ENCODE measurements at regions not wholly inside any gene's neighbourhood (a gene's known extent, or its start where the extent isn't known, plus 50 kb on each side); places are given as distances from the start of the nearest gene placed in this dataset.

GRCh38 chr21:32096411-32096810, 182.4 kb downstream of the MIS18A start:
- TF ChIP-seq POLR2AphosphoS5 (IDR thresholded peaks at IDR 0.05; ENCODE audit: borderline replicate concordance, low read depth, low read length) = no peak
- no peak for TF ChIP-seq EZH2 (IDR thresholded peaks at IDR 0.05)
- no peak for TF ChIP-seq FOXP2 (optimal IDR thresholded peaks at IDR 0.05; ENCODE audit: control extremely low read depth, extremely low read length, insufficient read depth)

Measured in SK-N-MC (cell line).